Stimulated activated CD8-positive, alpha-beta memory T cell treated with anti-CD3 and anti-CD28 coated beads, Interleukin-7, amount 100 ng/mL, for 48 hours (primary cell): ENCODE measurements at regions not wholly inside any gene's neighbourhood (a gene's known extent, or its start where the extent isn't known, plus 50 kb on each side); places are given as distances from the start of the nearest gene placed in this dataset.

Source experiments
- DNase-seq, 2 donors: peaks; one replicate each; pipeline ENCODE4 v3.0.0-alpha.2; 2020; ENCODE audit warnings: low read depth in 1 of 2; ENCODE audit errors: extremely low read depth in 1 of 2

GRCh38 chr15:39167164-39168058 is 413.5 kb upstream of the THBS1 start:
- no peak for DNase-seq

DNA sequence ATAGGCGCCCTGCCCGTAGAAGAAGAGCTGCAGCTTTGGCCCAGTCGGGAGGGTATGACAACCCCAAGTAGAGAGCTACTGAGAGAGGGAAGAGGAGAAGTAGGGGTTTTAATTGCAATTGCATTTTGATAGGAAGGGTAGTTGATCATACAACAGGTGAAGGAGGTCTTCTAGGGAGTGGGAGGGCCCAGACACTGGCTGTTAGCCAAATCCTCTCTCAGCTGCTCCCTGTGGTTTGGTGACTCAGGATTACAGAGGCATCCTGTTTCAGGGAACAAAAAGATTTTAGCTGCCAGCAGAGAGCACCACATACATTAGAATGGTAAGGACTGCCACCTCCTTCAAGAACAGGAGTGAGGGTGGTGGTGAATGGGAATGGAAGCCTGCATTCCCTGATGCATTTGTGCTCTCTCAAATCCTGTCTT is 408.9 kb upstream of the THBS1 start:
- peak in 1 of 2 donors; percentile 20 for DNase-seq

DNA sequence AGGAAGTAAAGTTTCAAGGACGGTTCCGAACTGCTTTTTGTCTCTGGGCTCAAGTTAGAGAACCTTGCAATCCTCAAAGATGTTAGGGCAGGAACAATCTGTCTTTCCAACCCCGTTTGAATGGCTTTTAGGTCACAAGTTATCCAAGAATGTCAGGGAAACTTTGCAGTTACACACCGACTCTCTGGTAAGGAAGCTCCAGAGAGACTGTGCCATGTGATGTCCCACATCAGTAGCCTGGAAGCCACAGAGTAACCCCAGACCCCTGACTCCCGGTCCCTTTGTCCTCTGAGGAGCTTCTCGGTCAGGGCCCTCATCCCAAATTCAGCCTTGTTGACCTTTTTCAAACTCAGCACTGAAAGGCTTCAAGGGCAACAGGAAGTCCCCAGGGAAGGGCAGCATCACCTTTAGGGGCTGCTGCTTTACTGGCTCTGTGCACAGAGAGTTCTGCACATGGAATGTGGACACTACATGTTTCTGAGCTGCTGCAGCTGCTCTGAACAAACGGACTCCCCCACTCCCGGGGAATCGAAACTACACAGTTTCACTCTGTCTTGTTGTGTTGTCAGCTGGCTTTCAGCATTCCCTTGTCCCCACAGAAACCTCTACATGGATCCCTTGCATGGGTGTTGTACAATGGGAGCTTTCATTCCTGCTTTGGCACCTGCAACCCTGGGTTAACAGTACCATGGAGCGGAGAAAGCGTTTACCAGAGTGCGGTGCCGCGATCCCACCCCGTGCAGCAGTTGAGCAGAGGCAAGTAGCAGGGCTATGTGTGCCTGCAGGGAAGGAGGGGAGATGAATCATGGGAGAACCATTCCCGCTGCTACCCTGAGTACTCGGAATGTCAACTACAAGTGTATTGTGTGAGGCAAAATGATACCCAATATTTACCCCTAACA is 408.2 kb upstream of the THBS1 start:
- no peak for DNase-seq

DNA sequence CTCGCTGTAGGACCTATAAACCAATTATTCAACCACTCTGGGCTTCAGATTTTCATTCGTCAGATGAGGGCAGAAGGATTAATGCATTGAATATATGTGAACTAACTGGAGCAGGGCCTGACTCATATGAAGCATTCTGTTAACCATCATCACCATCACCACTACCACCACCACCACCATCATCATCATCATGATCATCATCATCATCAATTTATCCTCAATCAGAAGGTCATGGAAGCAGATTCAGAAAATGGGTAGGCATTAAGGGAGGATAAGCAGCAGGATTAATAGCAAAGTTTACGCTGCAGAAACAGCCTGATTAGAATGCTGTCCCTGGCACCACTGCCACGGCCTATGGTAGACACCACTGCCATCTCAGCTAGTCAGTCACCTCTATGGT is 407.5 kb upstream of the THBS1 start:
- no peak for DNase-seq

DNA sequence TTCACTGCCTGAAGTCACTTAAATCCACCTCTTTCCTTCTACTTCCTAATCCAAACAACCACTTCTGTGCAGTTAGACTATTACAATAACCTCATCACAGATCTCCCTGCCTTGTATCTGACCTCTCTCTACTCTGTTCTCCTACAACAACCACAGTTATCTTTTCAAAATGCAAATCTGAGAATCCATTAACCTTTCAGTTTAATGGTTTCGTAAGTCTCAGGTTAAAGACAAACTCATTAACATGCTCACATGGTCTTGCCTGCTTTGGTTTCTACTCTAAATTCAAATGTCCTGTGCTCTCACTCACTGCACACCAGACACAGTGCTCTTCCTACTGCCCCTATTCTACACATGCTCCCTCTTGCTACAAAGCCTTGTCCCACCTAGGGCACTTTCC is 406.5 kb upstream of the THBS1 start:
- DNase-seq, result no peak

GRCh38 chr15:39176030-39176429 is 404.8 kb upstream of the THBS1 start:
- DNase-seq, result no peak

- DNase-seq, result no peak
Measured at GRCh38 chr15:39177561-39177960, 403.3 kb upstream of the THBS1 start.

GRCh38 chr15:39180030-39180429 is 400.8 kb upstream of the THBS1 start:
- no peak for DNase-seq

GRCh38 chr15:39180483-39180933 is 400.4 kb upstream of the THBS1 start:
- DNase-seq, result no peak

- no peak for DNase-seq
Measured at GRCh38 chr15:39181056-39181747, 399.7 kb upstream of the THBS1 start.

- no peak for DNase-seq
Measured at GRCh38 chr15:39181940-39182339, 398.9 kb upstream of the THBS1 start.

DNA sequence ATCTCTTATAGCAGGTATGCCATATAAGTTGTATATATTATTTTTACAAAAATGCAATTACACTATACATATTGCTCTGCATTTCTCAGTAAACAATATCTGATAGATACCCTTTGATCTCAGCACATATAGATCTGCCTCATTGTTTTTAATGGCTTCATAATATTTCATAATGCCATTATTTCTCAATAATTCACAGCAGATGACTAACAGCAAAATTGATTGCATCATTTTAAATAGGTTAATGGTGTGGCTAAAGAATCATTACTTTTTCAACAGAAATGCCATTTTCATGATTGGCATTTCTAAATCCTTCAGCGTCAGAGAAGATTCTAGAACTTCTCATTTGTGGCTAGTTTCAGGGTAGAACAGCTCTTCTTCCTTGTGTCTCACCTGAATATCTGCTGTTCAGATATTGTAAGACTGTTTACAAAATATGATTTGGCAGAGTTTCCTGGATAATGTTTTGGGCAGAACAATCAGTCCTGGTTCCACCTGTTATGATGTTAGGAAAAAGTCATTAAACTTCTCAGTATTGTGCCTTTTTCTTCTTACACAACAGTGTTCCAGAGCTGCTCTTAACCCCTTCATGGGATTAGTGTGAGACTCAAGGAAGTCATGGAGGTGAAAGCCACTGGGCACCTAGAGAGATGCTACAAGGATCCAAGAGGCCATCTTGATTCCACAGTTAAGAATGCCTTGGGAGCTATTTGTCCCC is 397.6 kb upstream of the THBS1 start:
- DNase-seq, result no peak

DNA sequence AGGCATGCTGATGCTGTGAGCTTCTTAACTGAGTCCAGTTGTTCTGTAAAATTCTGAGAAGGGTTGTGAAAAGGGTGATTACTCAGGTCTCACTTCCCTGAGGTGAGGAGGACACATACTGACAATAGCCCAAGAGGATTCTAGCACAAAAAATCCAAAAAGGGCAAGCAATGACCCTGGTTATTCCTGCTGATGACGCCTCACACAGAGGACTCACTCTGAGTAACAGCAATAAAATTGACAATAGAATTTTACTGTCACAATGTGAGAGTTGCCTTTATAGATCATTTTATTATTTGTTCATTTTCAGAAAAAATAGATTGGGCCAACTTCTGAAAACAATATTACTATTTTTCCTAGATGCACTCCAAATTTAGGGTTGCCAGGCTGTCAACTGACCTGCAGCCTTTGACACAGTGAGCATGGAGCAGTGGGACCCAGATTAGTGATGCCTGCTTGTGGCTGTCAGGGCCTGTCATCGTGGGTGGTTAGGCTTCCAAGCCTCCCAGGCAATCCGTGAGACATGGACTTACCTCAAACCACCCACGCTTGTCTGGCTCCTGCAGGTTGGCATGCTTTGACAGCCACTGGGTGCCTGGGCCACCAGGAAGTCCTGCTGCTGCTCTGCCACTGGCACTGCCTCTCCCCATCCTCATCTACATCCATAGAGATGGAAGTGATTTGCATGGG is 396.0 kb upstream of the THBS1 start:
- DNase-seq, result no peak

DNA sequence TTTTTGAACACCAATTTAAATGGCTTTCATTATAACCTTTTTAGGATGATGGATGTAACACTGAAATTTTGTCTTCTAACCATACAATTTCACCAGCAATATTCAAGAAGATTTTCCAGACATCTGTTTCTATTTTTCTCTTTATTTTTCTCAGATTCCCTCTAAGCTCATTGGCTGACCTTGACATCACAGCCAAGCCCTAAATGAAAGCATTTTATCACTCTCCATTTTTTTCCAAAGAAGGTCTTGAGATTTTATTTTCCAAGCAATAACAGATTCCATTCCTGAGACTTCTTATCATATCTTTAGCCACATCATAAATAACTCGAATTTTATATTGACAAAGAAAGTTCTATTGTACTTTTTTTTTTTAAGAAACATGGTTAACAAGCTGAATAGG is 392.6 kb upstream of the THBS1 start:
- no peak for DNase-seq

- no peak for DNase-seq
Measured at GRCh38 chr15:39188930-39189329, 391.9 kb upstream of the THBS1 start.

DNA sequence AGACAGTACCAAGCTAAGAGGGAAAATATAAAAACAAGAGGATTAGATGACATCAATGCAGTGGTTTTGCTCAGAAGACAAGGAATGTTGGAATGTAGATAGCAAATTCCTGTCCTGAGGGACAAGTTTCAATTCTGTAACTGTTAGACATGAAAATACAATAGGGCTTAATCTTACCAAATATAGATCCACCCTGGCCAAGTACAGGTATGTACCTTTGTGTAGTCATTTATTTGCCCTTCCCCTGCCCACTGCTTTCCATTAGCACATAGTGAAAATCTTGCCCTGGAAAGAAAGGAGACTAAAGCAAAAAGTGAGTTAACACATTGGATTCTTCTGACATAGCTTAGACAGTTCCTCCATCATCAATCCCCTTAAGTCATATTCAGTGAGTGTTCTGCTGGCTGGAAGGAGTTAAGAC is 389.0 kb upstream of the THBS1 start:
- DNase-seq, result no peak

- no peak for DNase-seq
Measured at GRCh38 chr15:39192351-39192750, 388.5 kb upstream of the THBS1 start.

GRCh38 chr15:39192979-39193560 is 387.8 kb upstream of the THBS1 start:
- DNase-seq, result no peak

GRCh38 chr15:39193611-39194010 is 387.3 kb upstream of the THBS1 start:
- DNase-seq, result no peak
